ENCODE measurements at regions not wholly inside any gene's neighbourhood (a gene's known extent, or its start where the extent isn't known, plus 50 kb on each side); places are given as distances from the start of the nearest gene placed in this dataset.

- H3K9me3 ChIP-seq = no peaks in the 10 kb centered on the region
- WGBS, 2 donors = 36 to 39% methylated on average over 5 of the region's 5 CpGs
These were observed 113.2 kb upstream of the SOX21 start for GRCh38 chr13:94825507-94825906.

GRCh38 chr13:94824601-94825000 is 112.3 kb upstream of the SOX21 start:
- H3K9me3 ChIP-seq = no peaks in the 10 kb centered on the region

More at GRCh38 chr13:94825507-94825906, 113.2 kb upstream of the SOX21 start:
- H3K4me1 ChIP-seq = no peaks in the 10 kb centered on the region
- H3K27me3 ChIP-seq = no peaks in the 10 kb centered on the region
- TF ChIP-seq POLR2A (IDR thresholded peaks at IDR 0.05) = no peak
- TF ChIP-seq, protein P1, sequence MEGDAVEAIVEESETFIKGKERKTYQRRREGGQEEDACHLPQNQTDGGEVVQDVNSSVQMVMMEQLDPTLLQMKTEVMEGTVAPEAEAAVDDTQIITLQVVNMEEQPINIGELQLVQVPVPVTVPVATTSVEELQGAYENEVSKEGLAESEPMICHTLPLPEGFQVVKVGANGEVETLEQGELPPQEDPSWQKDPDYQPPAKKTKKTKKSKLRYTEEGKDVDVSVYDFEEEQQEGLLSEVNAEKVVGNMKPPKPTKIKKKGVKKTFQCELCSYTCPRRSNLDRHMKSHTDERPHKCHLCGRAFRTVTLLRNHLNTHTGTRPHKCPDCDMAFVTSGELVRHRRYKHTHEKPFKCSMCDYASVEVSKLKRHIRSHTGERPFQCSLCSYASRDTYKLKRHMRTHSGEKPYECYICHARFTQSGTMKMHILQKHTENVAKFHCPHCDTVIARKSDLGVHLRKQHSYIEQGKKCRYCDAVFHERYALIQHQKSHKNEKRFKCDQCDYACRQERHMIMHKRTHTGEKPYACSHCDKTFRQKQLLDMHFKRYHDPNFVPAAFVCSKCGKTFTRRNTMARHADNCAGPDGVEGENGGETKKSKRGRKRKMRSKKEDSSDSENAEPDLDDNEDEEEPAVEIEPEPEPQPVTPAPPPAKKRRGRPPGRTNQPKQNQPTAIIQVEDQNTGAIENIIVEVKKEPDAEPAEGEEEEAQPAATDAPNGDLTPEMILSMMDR (IDR thresholded peaks at IDR 0.05) = no peak
- no peak overlapping the region for H3K4me3 ChIP-seq
- no peak overlapping the region for H3K27ac ChIP-seq
- intact Hi-C loops (cut with DNase I; ENCODE audit: low total_unique reads) = no loop called here
- peak; percentile 70 for DNase-seq
- no peaks in the 10 kb centered on the region for H3K36me3 ChIP-seq (ENCODE audit: low read depth, missing control alignments)

DNA sequence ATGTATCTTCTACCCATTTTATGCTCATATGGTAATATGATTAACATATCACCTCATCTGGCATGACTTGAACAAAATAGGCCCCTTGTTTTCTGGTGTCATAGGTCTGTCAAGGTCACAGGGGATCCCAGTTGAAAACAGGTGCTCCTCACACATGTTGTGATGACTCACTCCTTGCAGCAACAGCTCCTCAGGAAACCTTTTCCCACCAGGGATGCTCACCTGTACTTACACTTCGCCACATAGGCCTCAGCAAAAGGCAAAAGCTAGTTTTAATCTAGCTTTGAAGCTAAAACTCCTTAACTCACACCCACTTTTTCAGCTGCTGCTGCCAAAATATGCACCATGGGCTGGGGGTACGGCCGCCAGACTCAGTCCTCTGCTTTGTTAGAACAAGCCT is 110.0 kb upstream of the SOX21 start:
- Histone ChIP-seq H3K4me3 (no peak overlapping the region), H3K27ac (no peak overlapping the region), H3K36me3 (ENCODE audit: low read depth, missing control alignments) (no peaks in the 10 kb centered on the region), H3K4me1 (no peaks in the 10 kb centered on the region), H3K27me3 (no peaks in the 10 kb centered on the region), H3K9me3 (no peaks in the 10 kb centered on the region)
- 78 to 79% methylated on average over 3 of the region's 3 CpGs for WGBS, 2 donors
- TF ChIP-seq, protein P1 (IDR thresholded peaks at IDR 0.05) = no peak
- TF ChIP-seq POLR2A (IDR thresholded peaks at IDR 0.05) = no peak
- no peak for DNase-seq
- intact Hi-C loops (cut with DNase I; ENCODE audit: low total_unique reads) = no loop called here

More at GRCh38 chr13:94824601-94825000, 112.3 kb upstream of the SOX21 start:
- TF ChIP-seq, protein P1 (IDR thresholded peaks at IDR 0.05) = no peak
- no peak for TF ChIP-seq POLR2A (IDR thresholded peaks at IDR 0.05)
- Histone ChIP-seq H3K36me3 (ENCODE audit: low read depth, missing control alignments) (no peaks in the 10 kb centered on the region), H3K4me1 (no peaks in the 10 kb centered on the region), H3K27me3 (no peaks in the 10 kb centered on the region), H3K27ac (no peak overlapping the region), H3K4me3 (no peak overlapping the region)
- intact Hi-C loops (cut with DNase I; ENCODE audit: low total_unique reads) = no loop called here
- WGBS, 2 donors = 79 to 90% methylated on average over 4 of the region's 4 CpGs
- no peak for DNase-seq

DNA sequence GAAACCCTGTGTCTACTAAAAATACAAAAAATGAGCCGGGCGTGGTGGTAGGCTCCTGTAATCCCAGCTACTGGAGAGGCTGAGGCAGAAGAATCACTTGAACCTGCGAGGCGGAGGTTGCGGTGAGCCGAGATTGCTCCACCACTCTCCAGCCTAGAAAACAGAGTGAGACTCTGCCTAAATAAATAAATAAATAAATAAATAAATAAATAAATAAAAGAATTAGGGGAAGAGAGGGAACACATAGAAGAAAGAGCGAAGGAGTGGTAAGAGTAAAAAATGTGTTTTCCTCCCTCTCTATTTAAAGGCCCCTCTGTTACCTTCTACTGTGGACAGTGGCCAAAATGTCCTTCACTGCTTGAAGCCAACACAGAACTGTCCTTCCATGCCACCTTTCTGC is 103.9 kb upstream of the SOX21 start:
- intact Hi-C loops (cut with DNase I; ENCODE audit: low total_unique reads) = no loop called here
- Histone ChIP-seq H3K4me3 (peak overlapping the region in 1 of 2 donors; percentile 13), H3K27me3 (no peaks in the 10 kb centered on the region), H3K36me3 (ENCODE audit: low read depth, missing control alignments) (no peaks in the 10 kb centered on the region), H3K9me3 (no peaks in the 10 kb centered on the region), H3K4me1 (no peaks in the 10 kb centered on the region), H3K27ac (no peak overlapping the region)
- no peak for DNase-seq
- TF ChIP-seq POLR2A (IDR thresholded peaks at IDR 0.05) = no peak
- TF ChIP-seq, protein P1 (IDR thresholded peaks at IDR 0.05) = no peak
- WGBS, 2 donors = 70 to 82% methylated on average over 7 of the region's 7 CpGs

DNA sequence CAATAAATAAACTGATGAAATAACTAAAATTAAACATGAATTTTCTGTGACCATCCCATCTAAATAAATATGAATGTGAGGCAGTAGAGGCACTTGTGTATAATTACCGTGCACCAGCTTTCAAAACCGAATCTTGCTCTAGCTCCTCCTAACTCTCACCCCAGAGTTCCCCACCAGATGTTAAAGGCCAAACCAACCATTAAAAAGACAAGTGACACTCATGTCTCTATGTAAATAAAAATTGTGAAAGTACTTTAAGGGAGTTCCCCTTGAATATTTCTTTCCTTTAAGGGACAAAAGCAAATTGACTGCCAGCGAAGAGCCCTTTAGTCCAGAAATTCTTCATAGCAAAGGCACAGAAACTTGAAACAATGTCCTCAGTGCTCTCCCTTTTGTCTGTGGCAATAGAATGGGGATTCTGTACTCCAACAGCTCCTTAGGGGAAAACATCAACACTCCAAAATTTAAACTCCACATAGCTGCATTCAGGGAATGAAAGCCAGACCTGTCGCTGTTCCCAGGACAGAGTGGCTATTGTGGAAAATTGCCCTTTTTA is 101.7 kb upstream of the SOX21 start:
- no peak for DNase-seq
- WGBS, 2 donors = 85 to 89% methylated on average over 4 of the region's 4 CpGs
- intact Hi-C loops (cut with DNase I; ENCODE audit: low total_unique reads) = no loop called here
- H3K27ac ChIP-seq = no peak overlapping the region
- TF ChIP-seq, protein P1 (IDR thresholded peaks at IDR 0.05) = no peak
- TF ChIP-seq POLR2A (IDR thresholded peaks at IDR 0.05) = no peak
- H3K4me3 ChIP-seq = no peak overlapping the region
- no peaks in the 10 kb centered on the region for H3K27me3 ChIP-seq
- no peaks in the 10 kb centered on the region for H3K36me3 ChIP-seq (ENCODE audit: low read depth, missing control alignments)
- no peaks in the 10 kb centered on the region for H3K4me1 ChIP-seq
- no peaks in the 10 kb centered on the region for H3K9me3 ChIP-seq

Measured in testis (tissue), 2 donors.